GM12878 (cell line): ENCODE measurements at regions not wholly inside any gene's neighbourhood (a gene's known extent, or its start where the extent isn't known, plus 50 kb on each side); places are given as distances from the start of the nearest gene placed in this dataset.

Experiments
- ATAC-seq: fragments of 200-7000 bp; cut with Tn5 transposase; 3 replicates; pipeline ENCODE4 v1.9.1; 2020; ENCODE audit warnings: mild to moderate bottlenecking, moderate library complexity
- BruUV-seq: library from RNA; stranded (reverse); fragments of 400-500 nt; replicated peaks from 2 replicates; lab custom pipeline; 2021; lab: Mats Ljungman, UMichigan
- CTCF ChIA-PET: fragments of 300-600 bp; sonication (Branson Sonifier 250); formaldehyde crosslinking; extraction: SDS; loops from one replicate; lab custom pipeline; 2021; ENCODE audit warnings: inconsistent platforms; lab: Yijun Ruan, JAX
- POLR2A ChIA-PET: fragments of 350-600 bp; formaldehyde crosslinking; extraction: SDS; loops from one replicate; lab custom pipeline; 2021; ENCODE audit warnings: inconsistent platforms; lab: Charles Lee
- RAD21 ChIA-PET: fragments of 300-600 bp; sonication (Branson Sonifier 250); formaldehyde crosslinking; loops from one replicate; lab custom pipeline; 2023; ENCODE audit warnings: antibody characterized with exemption; ENCODE audit not compliant: unreplicated experiment; lab: Charles Lee
- SMC1A ChIA-PET: fragments of 300-600 bp; sonication (Branson Sonifier 250); formaldehyde crosslinking; loops from one replicate; lab custom pipeline; 2023; ENCODE audit not compliant: unreplicated experiment, uncharacterized antibody; lab: Charles Lee
- DNase-seq: peaks from one replicate; pipeline ENCODE4 v3.0.0-alpha.2; 2011; ENCODE audit warnings: low read depth, low spot score
- FAIRE-seq: peaks from 3 replicates; lab custom pipeline; 2011; peaks lifted over from hg19 to GRCh38; lab: Jason Lieb, UNC
- H2AFZ ChIP-seq: 2 replicates; pipeline ENCODE4 v1.6.0; 2011; ENCODE audit warnings: low read depth, low read length, control low read depth; ENCODE audit not compliant: control insufficient read depth
- H3K27ac ChIP-seq: 2 replicates; pipeline ENCODE4 v1.5.1; 2011; ENCODE audit warnings: control low read depth; ENCODE audit not compliant: control insufficient read depth, insufficient read depth
- H3K27me3 ChIP-seq, 2 experiments: replicated peaks in 1 of 2; 2 replicates each; pipeline versions ENCODE4 v1.6.0 to v1.6.1; 2011; ENCODE audit warnings: low read length in 1 of 2; ENCODE audit not compliant: control insufficient read depth in 2 of 2, insufficient read depth in 2 of 2
- H3K36me3 ChIP-seq, 2 experiments: 2 replicates each; pipeline ENCODE4 v1.5.1; 2011; ENCODE audit warnings: low read length in 1 of 2; ENCODE audit not compliant: control insufficient read depth in 2 of 2, insufficient read depth in 2 of 2
- H3K4me1 ChIP-seq: 2 replicates; pipeline ENCODE4 v1.6.1; 2011; ENCODE audit warnings: mild to moderate bottlenecking, low read length, moderate library complexity, mixed read lengths; ENCODE audit not compliant: control insufficient read depth, insufficient read depth
- H3K4me2 ChIP-seq: 2 replicates; pipeline ENCODE4 v1.6.0; 2011; ENCODE audit warnings: control low read depth; ENCODE audit not compliant: control insufficient read depth, insufficient read depth
- H3K4me3 ChIP-seq: fragments of 200-600 bp; sonication (generic); 2 replicates; pipeline ENCODE4 v1.5.1; 2016
- H3K79me2 ChIP-seq: 2 replicates; pipeline ENCODE4 v1.6.0; 2011; ENCODE audit warnings: low read length; ENCODE audit not compliant: control insufficient read depth, insufficient read depth
- H3K9ac ChIP-seq: 2 replicates; pipeline ENCODE4 v1.8.0; 2011; ENCODE audit warnings: low read length, control low read depth, mixed read lengths; ENCODE audit not compliant: control insufficient read depth, insufficient read depth
- H3K9me3 ChIP-seq: replicated peaks from 3 replicates; pipeline ENCODE4 v1.5.1; 2011; ENCODE audit warnings: mild to moderate bottlenecking, low read length; ENCODE audit not compliant: control insufficient read depth, insufficient read depth
- H4K20me1 ChIP-seq: 2 replicates; pipeline ENCODE4 v1.6.0; 2011; ENCODE audit not compliant: control insufficient read depth, insufficient read depth
- ASH2L ChIP-seq: fragments of 300-600, 200-600 bp; sonication (generic); IDR thresholded peaks from 2 replicates; pipeline ENCODE4 v1.6.1; 2017; ENCODE audit warnings: low read depth, mild to moderate bottlenecking, borderline replicate concordance
- ESRRA ChIP-seq: IDR thresholded peaks from 2 replicates; pipeline ENCODE4 v1.6.1; 2012; ENCODE audit warnings: mild to moderate bottlenecking, low read length, improper control_type of control experiment
- LARP7 ChIP-seq: fragments of 450-650 bp; IDR thresholded peaks from 2 replicates; pipeline ENCODE4 v1.6.1; 2017; ENCODE audit warnings: mild to moderate bottlenecking
- MTA2 ChIP-seq: fragments of 450-650 bp; IDR thresholded peaks from 2 replicates; pipeline ENCODE4 v1.6.1; 2016; ENCODE audit warnings: low read depth, mild to moderate bottlenecking, moderate library complexity
- NRF1 ChIP-seq: conservative IDR thresholded peaks from 2 replicates; pipeline ENCODE4 v1.6.1; 2011; ENCODE audit warnings: mild to moderate bottlenecking, low read depth, low read length, improper control_type of control experiment
- PAX8 ChIP-seq: fragments of 450-650 bp; IDR thresholded peaks from 2 replicates; pipeline ENCODE4 v1.6.1; 2017; ENCODE audit warnings: mild to moderate bottlenecking, moderate library complexity
- POU2F2 ChIP-seq: IDR thresholded peaks from 3 replicates; pipeline ENCODE4 v1.6.1; 2011; ENCODE audit warnings: low read depth, mild to moderate bottlenecking, low read length, borderline replicate concordance
- RCOR1 ChIP-seq: conservative IDR thresholded peaks from 2 replicates; pipeline ENCODE4 v1.6.1; 2012; ENCODE audit warnings: low read depth, low read length, improper control_type of control experiment
- RELB ChIP-seq: fragments of 450-650 bp; IDR thresholded peaks from 2 replicates; pipeline ENCODE4 v1.6.1; 2017; ENCODE audit warnings: low read depth, mild to moderate bottlenecking, moderate library complexity
- SIN3A ChIP-seq: IDR thresholded peaks from 2 replicates; pipeline ENCODE4 v1.6.1; 2012; ENCODE audit warnings: low read depth, low read length, improper control_type of control experiment
- SIX5 ChIP-seq: IDR thresholded peaks from 2 replicates; pipeline ENCODE4 v1.6.1; 2011; ENCODE audit warnings: mild to moderate bottlenecking, low read depth, low read length, moderate library complexity; ENCODE audit not compliant: severe bottlenecking
- SUPT20H ChIP-seq: IDR thresholded peaks from 2 replicates; pipeline ENCODE4 v1.6.1; 2011; ENCODE audit warnings: low read depth, mild to moderate bottlenecking, low read length, moderate library complexity, borderline replicate concordance; ENCODE audit not compliant: control insufficient read depth
- TCF12 ChIP-seq: IDR thresholded peaks from 2 replicates; pipeline ENCODE4 v1.6.1; 2011; ENCODE audit warnings: low read depth, mild to moderate bottlenecking, low read length
- WGBS: methylation state at CpG from one replicate; pipeline ENCODE4 v1.1.6; 2016; ENCODE audit warnings: low lambda C conversion rate; ENCODE audit not compliant: insufficient replicate concordance, insufficient coverage; ENCODE audit errors: missing lambda C conversion rate; 5-methylcytosine and 5-hydroxymethylcytosine counted together
- in situ Hi-C: fragments of 300-500 bp; cut with MboI; formaldehyde crosslinking; loops from 9 replicates; pipeline ENCODE4 v1.14.3; 2018; ENCODE audit warnings: mixed read lengths
- intact Hi-C: fragments of 100-400 bp; cut with micrococcal nuclease; formaldehyde crosslinking; loops from one replicate; pipeline ENCODE4 v1.14.2; 2022; ENCODE audit not compliant: unreplicated experiment

DNA sequence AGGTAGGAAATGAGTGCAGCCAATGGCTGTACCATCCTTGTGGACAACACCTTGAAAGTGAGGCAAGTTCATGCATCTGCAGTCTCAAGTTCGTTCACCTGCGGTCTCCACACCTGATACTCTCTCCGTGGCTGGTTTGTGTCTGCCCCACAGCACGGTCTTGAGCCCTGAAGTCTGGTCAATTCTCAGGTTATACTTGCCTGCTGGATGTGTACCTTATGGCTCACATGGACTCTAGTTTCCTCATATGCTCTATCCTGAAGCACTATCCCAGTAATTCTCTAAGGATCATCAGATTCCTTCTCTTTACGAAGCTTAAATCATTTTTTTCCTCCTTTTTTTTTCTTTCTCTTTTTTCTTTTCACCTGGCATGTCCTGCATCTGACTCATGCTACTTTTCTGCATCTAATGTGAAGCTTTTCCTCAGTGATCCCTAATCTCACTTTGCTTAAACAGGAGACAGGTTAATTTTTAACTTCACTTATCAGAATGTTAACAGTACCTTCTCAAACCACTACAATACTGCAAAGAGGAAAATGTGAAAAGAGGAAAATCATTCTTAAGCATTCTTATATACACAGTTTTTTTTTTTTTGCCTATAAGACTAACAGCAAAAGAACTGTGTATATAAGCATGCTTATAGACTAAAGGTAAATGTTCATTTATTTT, 511.2 kb downstream of the SOX11 start:
- FAIRE-seq (no peak), ATAC-seq (no peak), DNase-seq (no peak)
- Histone ChIP-seq H3K9ac (no peak overlapping the region), H2AFZ (no peak overlapping the region), H3K4me1 (no peaks in the 10 kb centered on the region), H3K4me2 (no peak overlapping the region), H3K27me3 (no peaks in the 10 kb centered on the region), H4K20me1 (no peaks in the 10 kb centered on the region), H3K36me3 (no peaks in the 10 kb centered on the region), H3K4me3 (no peak overlapping the region), H3K27ac (no peak overlapping the region), H3K9me3 (no peaks in the 10 kb centered on the region), H3K79me2 (no peaks in the 10 kb centered on the region)
- ChIA-PET SMC1A (interaction anchor here (1.1 kb wide), 1 partner anchor 150 kb away, joined by 3 read pairs; no protein-coding TSS in a partner anchor), CTCF (interaction anchor here (2.3 kb wide), 1 partner anchor 10 kb away, joined by 13 read pairs; no protein-coding TSS in a partner anchor), POLR2A (no interaction called here), RAD21 (no interaction called here)
- intact Hi-C loops, result no loop called here
- in situ Hi-C loops, result no loop called here
- 43% methylated on average over 5 of the region's 5 CpGs for WGBS
- no peak for TF ChIP-seq PAX8
- no peak for TF ChIP-seq MTA2
- TF ChIP-seq TCF12, result no peak
- TF ChIP-seq SIN3A, result no peak
- no peak for TF ChIP-seq SIX5
- TF ChIP-seq NRF1, result no peak
- TF ChIP-seq LARP7, result no peak
- TF ChIP-seq ESRRA, result no peak
- no peak for TF ChIP-seq RCOR1
- no peak for TF ChIP-seq RELB
- no peak for TF ChIP-seq POU2F2
- no peak for TF ChIP-seq ASH2L
- no peak for TF ChIP-seq SUPT20H
- no TSS peak for BruUV-seq
